AG10803 (cell line): ENCODE measurements at regions not wholly inside any gene's neighbourhood (a gene's known extent, or its start where the extent isn't known, plus 50 kb on each side); places are given as distances from the start of the nearest gene placed in this dataset.

ENCODE experiments used
- DNase-seq: peaks from one replicate; pipeline ENCODE4 v3.0.0; 2010; ENCODE audit warnings: low read depth
- H3K4me3 ChIP-seq: 2 replicates; pipeline ENCODE4 v1.5.1; 2011; ENCODE audit warnings: mild to moderate bottlenecking, low read length, control low read depth
- CTCF ChIP-seq: conservative IDR thresholded peaks from 2 replicates; pipeline ENCODE4 v1.5.1; 2011; ENCODE audit warnings: mild to moderate bottlenecking, low read length, control low read depth, inconsistent platforms

- no peak for TF ChIP-seq CTCF
Measured at GRCh38 chr5:111953351-111954127, 196.5 kb upstream of the NREP start.

GRCh38 chr5:111952555-111952954, 195.6 kb upstream of the NREP start:
- DNase-seq: no peak
- TF ChIP-seq CTCF: no peak
- no peak overlapping the region for H3K4me3 ChIP-seq

More at GRCh38 chr5:111953351-111954127, 196.5 kb upstream of the NREP start:
- no peak overlapping the region for H3K4me3 ChIP-seq
- DNase-seq: peak; percentile 84

DNA sequence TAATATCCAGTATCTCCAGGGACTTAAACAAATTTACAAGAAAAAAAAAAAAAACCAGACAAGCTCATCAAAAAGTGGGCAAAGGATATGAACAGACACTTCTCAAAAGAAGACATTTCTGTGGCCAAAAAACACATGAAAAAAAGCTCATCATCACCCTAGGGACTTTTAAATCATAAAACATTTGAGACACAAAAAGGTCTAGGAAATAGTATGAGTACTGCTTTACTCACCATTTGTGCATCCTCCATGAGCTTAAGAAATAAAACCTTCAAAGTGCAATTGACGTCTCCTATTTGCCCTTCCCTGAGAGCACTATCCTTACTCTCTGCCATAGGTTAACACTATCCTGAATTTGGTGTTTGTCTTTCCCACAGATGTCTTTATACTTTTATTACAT, 193.7 kb upstream of the NREP start:
- H3K4me3 ChIP-seq: no peak overlapping the region
- peak; percentile 76 for DNase-seq
- no peak for TF ChIP-seq CTCF

DNA sequence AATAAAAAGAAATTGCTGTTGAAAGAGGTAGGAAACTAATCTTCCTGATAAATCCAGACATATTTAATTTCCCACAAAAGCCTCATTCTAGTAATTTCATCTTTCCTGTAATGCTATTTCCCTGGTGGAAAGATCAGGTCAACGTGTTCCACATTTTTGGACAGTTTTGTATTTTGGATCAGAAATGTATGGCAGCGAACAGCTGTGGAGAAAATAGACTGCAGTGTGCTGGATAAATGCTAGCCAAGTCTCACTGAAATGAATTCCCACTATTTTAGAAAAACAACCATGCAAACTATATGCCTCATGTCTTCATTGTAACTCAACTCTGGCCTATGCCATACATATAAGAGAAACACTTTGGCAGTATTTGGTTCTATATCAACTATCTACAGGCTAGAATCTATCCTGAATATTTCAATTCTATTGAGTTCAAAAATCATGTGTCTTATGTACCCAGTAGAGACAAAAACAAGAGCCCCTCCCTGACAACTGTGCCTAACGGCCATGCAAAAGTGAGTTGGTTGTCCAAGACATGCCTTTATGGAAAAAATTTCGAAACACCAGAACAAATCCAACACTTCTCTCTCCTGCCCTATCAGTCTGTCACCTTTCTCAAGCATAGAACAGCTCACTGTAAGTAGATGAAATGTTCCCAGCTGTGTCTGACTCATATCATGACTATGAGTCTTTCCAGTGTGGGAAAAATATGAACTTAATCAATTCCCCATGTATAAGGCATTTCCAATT, 191.3 kb upstream of the NREP start:
- H3K4me3 ChIP-seq: no peak overlapping the region
- peak; percentile 99 for DNase-seq
- TF ChIP-seq CTCF: no peak

DNA sequence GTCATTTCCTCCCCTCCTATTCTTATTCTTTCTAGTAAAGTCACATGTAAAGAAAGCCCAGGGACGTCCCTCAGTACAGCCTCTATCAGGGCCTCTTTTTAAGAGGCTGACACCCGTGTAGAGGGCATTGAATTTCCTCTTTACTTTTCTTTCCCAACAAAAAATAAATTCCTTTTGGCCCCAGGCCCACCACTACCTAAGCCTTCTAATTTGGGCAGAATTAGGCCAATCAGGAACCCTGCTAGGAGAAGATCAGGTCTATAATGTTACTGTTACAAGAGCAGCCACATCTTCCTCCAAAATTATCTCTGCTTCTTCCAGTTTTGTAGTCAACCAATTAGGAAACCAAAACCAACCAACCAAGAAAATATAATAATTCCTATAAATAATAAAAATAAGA, 189.6 kb upstream of the NREP start:
- no peak for DNase-seq
- TF ChIP-seq CTCF: no peak
- H3K4me3 ChIP-seq: no peak overlapping the region

DNA sequence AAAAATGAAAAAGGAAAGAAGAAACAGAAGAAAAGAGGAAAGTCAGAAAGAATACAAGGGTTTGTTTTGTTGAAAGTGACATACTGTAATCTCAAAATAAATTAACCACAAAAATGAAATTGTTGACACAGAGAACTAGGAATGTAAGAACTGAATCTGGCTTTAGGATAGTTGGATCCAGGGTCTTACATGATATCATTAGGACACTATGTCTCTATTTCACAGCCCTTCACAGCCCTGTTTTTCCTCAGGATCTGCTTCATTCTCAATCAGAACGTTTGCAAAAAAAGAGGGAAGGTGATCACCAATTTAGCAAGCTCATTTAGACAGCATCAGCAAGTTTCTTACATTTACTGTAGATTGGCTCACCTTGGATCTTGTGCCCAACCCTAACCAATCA, 188.5 kb upstream of the NREP start:
- no peak for TF ChIP-seq CTCF
- H3K4me3 ChIP-seq: no peak overlapping the region
- DNase-seq: peak; percentile 72
